H1 (cell line): ENCODE measurements at regions not wholly inside any gene's neighbourhood (a gene's known extent, or its start where the extent isn't known, plus 50 kb on each side); places are given as distances from the start of the nearest gene placed in this dataset.

Experiments used
- CTCF ChIA-PET: fragments of 300-600 bp; sonication (Branson Sonifier 250); formaldehyde crosslinking; loops from one replicate; lab custom pipeline; 2021; ENCODE audit not compliant: partially characterized antibody; lab: Charles Lee
- POLR2A ChIA-PET: fragments of 300-600 bp; sonication (Branson Sonifier 250); formaldehyde crosslinking; loops from one replicate; lab custom pipeline; 2021; ENCODE audit warnings: inconsistent platforms; ENCODE audit not compliant: partially characterized antibody; lab: Charles Lee
- DNase-seq, 2 experiments: peaks; one replicate each; pipeline versions ENCODE4 v3.0.0 to v3.0.0-alpha.2; 2010 to 2022; ENCODE audit warnings: low spot score in 2 of 2, low read depth in 1 of 2, mixed read lengths in 1 of 2
- FAIRE-seq: peaks from 2 replicates; lab custom pipeline; 2011; peaks lifted over from hg19 to GRCh38; lab: Jason Lieb, UNC
- H2AFZ ChIP-seq: 2 replicates; pipeline ENCODE4 v1.8.1; 2012; ENCODE audit warnings: low read length, inconsistent platforms
- H2AK5ac ChIP-seq: 2 replicates; pipeline ENCODE4 v1.6.1; 2013; ENCODE audit warnings: low read depth, low read length
- H2BK120ac ChIP-seq: replicated peaks from 2 replicates; pipeline ENCODE3; 2013; ENCODE audit warnings: low read depth, low read length, inconsistent platforms
- H2BK12ac ChIP-seq: 2 replicates; pipeline ENCODE4 v1.6.1; 2013; ENCODE audit warnings: low read depth, low read length
- H2BK15ac ChIP-seq: 2 replicates; pipeline ENCODE4 v1.6.1; 2013; ENCODE audit warnings: low read length
- H2BK20ac ChIP-seq: 2 replicates; pipeline ENCODE4 v1.6.1; 2013; ENCODE audit warnings: low read length
- H2BK5ac ChIP-seq: 2 replicates; pipeline ENCODE4 v1.6.1; 2013; ENCODE audit warnings: low read depth, low read length
- H3K14ac ChIP-seq: 2 replicates; pipeline ENCODE4 v1.6.1; 2013; ENCODE audit warnings: inconsistent platforms; ENCODE audit not compliant: insufficient read length
- H3K18ac ChIP-seq: 2 replicates; pipeline ENCODE4 v1.6.1; 2013; ENCODE audit warnings: low read length; ENCODE audit errors: extremely low read depth
- H3K23ac ChIP-seq: 2 replicates; pipeline ENCODE4 v1.6.1; 2013; ENCODE audit warnings: inconsistent platforms; ENCODE audit not compliant: insufficient read length
- H3K23me2 ChIP-seq: 2 replicates; pipeline ENCODE4 v1.6.1; 2013; ENCODE audit warnings: low read depth, low read length
- H3K27ac ChIP-seq: 2 replicates; pipeline ENCODE4 v1.6.1; 2011; ENCODE audit warnings: low read depth, low read length, inconsistent platforms
- H3K27me3 ChIP-seq, 4 experiments: replicated peaks in 1 of 4; 1 replicate in 1 of 4; 2 replicates in 3 of 4; pipeline versions ENCODE4 v1.6.1 to v1.8.1; 2011 to 2013; ENCODE audit warnings: low read length in 3 of 4, mild to moderate bottlenecking in 3 of 4, inconsistent platforms in 2 of 4, mixed read lengths in 2 of 4, moderate library complexity in 1 of 4; ENCODE audit not compliant: control insufficient read depth in 3 of 4, insufficient read depth in 3 of 4; ENCODE audit errors: extremely low read depth in 1 of 4
- H3K36me3 ChIP-seq, 4 experiments: 2 replicates each; pipeline versions ENCODE4 v1.6.1 to v1.8.1; 2011 to 2013; ENCODE audit warnings: mild to moderate bottlenecking in 4 of 4, low read length in 3 of 4, moderate library complexity in 2 of 4, control low read depth in 1 of 4, inconsistent platforms in 1 of 4; ENCODE audit not compliant: insufficient read depth in 4 of 4, control insufficient read depth in 2 of 4
- H3K4ac ChIP-seq: replicated peaks from 2 replicates; pipeline ENCODE3; 2013; ENCODE audit warnings: low read length, low read depth, mixed read lengths, inconsistent platforms; ENCODE audit not compliant: insufficient read length
- H3K4me1 ChIP-seq, 4 experiments: replicated peaks in 1 of 4; 1 replicate in 1 of 4; 2 replicates in 3 of 4; pipeline versions ENCODE4 v1.6.1 to v1.8.1; 2011 to 2013; ENCODE audit warnings: low read length in 3 of 4, inconsistent platforms in 2 of 4, mixed read lengths in 1 of 4; ENCODE audit not compliant: insufficient read depth in 4 of 4, control insufficient read depth in 3 of 4
- H3K4me2 ChIP-seq, 2 experiments: 2 replicates each; pipeline versions ENCODE4 v1.6.1 to v1.8.1; 2011 to 2013; ENCODE audit warnings: low read depth in 2 of 2, low read length in 2 of 2, control low read depth in 1 of 2, inconsistent platforms in 1 of 2, mild to moderate bottlenecking in 1 of 2; ENCODE audit not compliant: insufficient read depth in 1 of 2
- H3K4me3 ChIP-seq, 4 experiments: fragments of 200-600, 300-600 bp in 1 of 4; sonication (generic), shearing (Covaris generic), sonication (Bioruptor Twin) in 1 of 4; 2 replicates each; pipeline versions ENCODE4 v1.5.1 to v1.8.1; 2011 to 2016; ENCODE audit warnings: low read length in 4 of 4, low read depth in 3 of 4, control low read depth in 2 of 4, inconsistent platforms in 2 of 4, mild to moderate bottlenecking in 2 of 4, mixed read lengths in 1 of 4, moderate library complexity in 1 of 4; ENCODE audit not compliant: insufficient read depth in 2 of 4; ENCODE audit errors: extremely low read depth in 1 of 4
- H3K56ac ChIP-seq: replicated peaks from 2 replicates; pipeline ENCODE3; 2013; ENCODE audit warnings: low read depth, mild to moderate bottlenecking, mixed read lengths, low read length, inconsistent platforms; ENCODE audit not compliant: insufficient read length
- H3K79me1 ChIP-seq: 2 replicates; pipeline ENCODE4 v1.6.1; 2013; ENCODE audit warnings: low read depth, low read length, control low read depth
- H3K79me2 ChIP-seq, 2 experiments: 2 replicates each; pipeline versions ENCODE4 v1.6.1 to v1.8.1; 2012 to 2013; ENCODE audit warnings: low read length in 2 of 2, mild to moderate bottlenecking in 2 of 2, inconsistent platforms in 1 of 2; ENCODE audit not compliant: insufficient read depth in 2 of 2, control insufficient read depth in 1 of 2
- H3K9ac ChIP-seq, 4 experiments: replicated peaks in 1 of 4; 1 replicate in 1 of 4; 2 replicates in 3 of 4; pipeline versions ENCODE4 v1.6.1 to v1.8.1; 2011 to 2013; ENCODE audit warnings: low read depth in 3 of 4, low read length in 3 of 4, control low read depth in 2 of 4, mild to moderate bottlenecking in 2 of 4, moderate library complexity in 2 of 4, inconsistent platforms in 1 of 4; ENCODE audit errors: extremely low read depth in 1 of 4
- H3K9me3 ChIP-seq, 2 experiments: 2 replicates each; pipeline versions ENCODE4 v1.6.1 to v1.8.1; 2012 to 2013; ENCODE audit warnings: mild to moderate bottlenecking in 2 of 2, moderate library complexity in 2 of 2, control low read depth in 1 of 2, inconsistent platforms in 1 of 2, low read depth in 1 of 2, low read length in 1 of 2, mixed read lengths in 1 of 2; ENCODE audit not compliant: insufficient read depth in 2 of 2
- H4K20me1 ChIP-seq, 2 experiments: replicated peaks in 1 of 2; 2 replicates each; pipeline versions ENCODE3 to v1.8.1; 2011 to 2013; ENCODE audit warnings: inconsistent platforms in 2 of 2, low read length in 2 of 2, mild to moderate bottlenecking in 1 of 2; ENCODE audit not compliant: insufficient read depth in 2 of 2, control insufficient read depth in 1 of 2
- H4K5ac ChIP-seq: 2 replicates; pipeline ENCODE4 v1.6.1; 2013; ENCODE audit warnings: low read length, low read depth, mixed read lengths, inconsistent platforms; ENCODE audit not compliant: insufficient read length
- H4K8ac ChIP-seq: 2 replicates; pipeline ENCODE4 v1.8.0; 2013; ENCODE audit warnings: mild to moderate bottlenecking, moderate library complexity, low read length, inconsistent platforms; ENCODE audit not compliant: insufficient read depth; ENCODE audit errors: extremely low read depth
- H4K91ac ChIP-seq: replicated peaks from 2 replicates; pipeline ENCODE3; 2013; ENCODE audit warnings: low read length, mixed read lengths, inconsistent platforms; ENCODE audit not compliant: insufficient read length
- BCL11A ChIP-seq, 2 experiments: IDR thresholded peaks; one replicate each; pipeline ENCODE4 v1.6.1; 2011; ENCODE audit warnings: low read depth in 2 of 2, low read length in 2 of 2, mild to moderate bottlenecking in 2 of 2
- CHD1 ChIP-seq: IDR thresholded peaks from 2 replicates; pipeline ENCODE4 v1.6.1; 2012; ENCODE audit warnings: low read depth, low read length, improper control_type of control experiment
- CTCF ChIP-seq, 3 experiments: IDR thresholded peaks; 1 replicate in 2 of 3; 2 replicates in 1 of 3; pipeline versions ENCODE4 v1.5.1 to v1.6.1; 2011; ENCODE audit warnings: low read length in 3 of 3, mild to moderate bottlenecking in 3 of 3, inconsistent platforms in 2 of 3, low read depth in 1 of 3, moderate library complexity in 1 of 3; ENCODE audit not compliant: insufficient read depth in 1 of 3; ENCODE audit errors: control extremely low read depth in 1 of 3
- KDM4A ChIP-seq: IDR thresholded peaks from one replicate; pipeline ENCODE4 v1.7.1; 2012; ENCODE audit warnings: low read depth, mild to moderate bottlenecking, moderate library complexity, low read length, inconsistent platforms; ENCODE audit not compliant: severe bottlenecking
- POLR2AphosphoS5 ChIP-seq: IDR thresholded peaks from 2 replicates; pipeline ENCODE4 v1.6.1; 2011; ENCODE audit warnings: low read depth, low read length
- RNF2 ChIP-seq: fragments of 200-900, 300-1000 bp; sonication (generic); IDR thresholded peaks from 2 replicates; pipeline ENCODE4 v1.7.1; 2016; ENCODE audit warnings: borderline replicate concordance, low read depth, mild to moderate bottlenecking, antibody characterized with exemption, low read length; ENCODE audit not compliant: poor library complexity, severe bottlenecking; ENCODE audit errors: missing control alignments
- ZNF274 ChIP-seq: IDR thresholded peaks from 2 replicates; pipeline ENCODE4 v1.7.0; 2012; ENCODE audit warnings: low read length, borderline replicate concordance; ENCODE audit errors: extremely low read depth
- WGBS, 2 experiments: shearing (Covaris generic) in 1 of 2; methylation state at CpG; one replicate each; pipeline versions ENCODE4 v1.1.6 to v1.1.7; 2013 to 2015; ENCODE audit warnings: low lambda C conversion rate in 2 of 2, mixed read lengths in 2 of 2, inconsistent platforms in 1 of 2, low coverage in 1 of 2, missing lambda C conversion rate in 1 of 2; ENCODE audit not compliant: insufficient replicate concordance in 2 of 2, insufficient coverage in 1 of 2, insufficient read length in 1 of 2; ENCODE audit errors: extremely low coverage in 1 of 2, missing lambda C conversion rate in 1 of 2; 5-methylcytosine and 5-hydroxymethylcytosine counted together

DNA sequence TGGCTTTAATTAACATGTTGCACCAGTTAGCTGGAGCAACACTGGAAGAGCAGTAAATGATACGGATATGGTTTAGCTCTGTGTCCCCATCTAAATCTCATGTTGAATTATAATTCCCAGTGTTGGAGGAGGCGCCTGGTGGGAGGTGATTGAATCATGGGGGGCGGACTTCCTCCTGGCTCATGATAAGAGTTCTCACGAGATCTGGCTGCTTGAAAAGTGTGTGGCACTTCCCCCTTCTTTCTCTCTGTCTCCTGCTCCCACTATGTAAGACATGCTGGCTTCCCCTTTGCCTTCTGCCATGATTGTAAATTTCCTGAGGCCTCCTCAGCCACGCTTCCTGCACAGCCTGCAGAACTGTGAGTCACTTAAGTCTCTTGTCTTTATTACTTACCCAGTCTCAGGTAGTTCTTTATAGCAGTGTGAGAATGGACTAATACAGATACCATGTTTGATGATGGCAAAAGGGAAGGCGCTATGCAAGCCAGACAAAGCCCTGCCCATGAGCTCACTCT lies 963.6 kb downstream of the SOCS6 start:
- H2BK120ac ChIP-seq, result no peak overlapping the region
- no peak overlapping the region for H2BK15ac ChIP-seq
- no peak overlapping the region for H2BK5ac ChIP-seq
- no peak overlapping the region for H4K91ac ChIP-seq
- no peaks in the 10 kb centered on the region for H4K20me1 ChIP-seq
- H3K9me3 ChIP-seq, result peaks cover 72 to 76% of the 10 kb centered on the region in 2 experiments
- FAIRE-seq (no peak), DNase-seq (no peak)
- no peak overlapping the region for H2BK20ac ChIP-seq
- no peak overlapping the region for H2BK12ac ChIP-seq
- H3K4ac ChIP-seq, result no peak overlapping the region
- H3K4me3 ChIP-seq, result no peak overlapping the region
- no peaks in the 10 kb centered on the region for H3K23me2 ChIP-seq
- no peak overlapping the region for H3K9ac ChIP-seq
- no peak overlapping the region for H2AK5ac ChIP-seq
- H3K36me3 ChIP-seq, result peaks cover 0 to 2% (median 0%) of the 10 kb centered on the region in 4 experiments; a peak in 1 of 8 replicates
- H3K4me2 ChIP-seq, result no peak overlapping the region
- no peak overlapping the region for H2AFZ ChIP-seq
- H3K14ac ChIP-seq, result no peak overlapping the region
- H3K18ac ChIP-seq, result no peak overlapping the region
- H3K27me3 ChIP-seq, result no peaks in the 10 kb centered on the region
- CTCF ChIA-PET, result no interaction called here
- H3K79me1 ChIP-seq, result no peaks in the 10 kb centered on the region
- H3K23ac ChIP-seq, result no peak overlapping the region
- H3K27ac ChIP-seq, result no peak overlapping the region
- no peak overlapping the region for H4K5ac ChIP-seq
- POLR2A ChIA-PET, result no interaction called here
- H3K4me1 ChIP-seq, result no peaks in the 10 kb centered on the region
- no peak overlapping the region for H3K56ac ChIP-seq
- no peaks in the 10 kb centered on the region for H3K79me2 ChIP-seq
- 62% methylated on average over 6 of the region's 6 CpGs; no CpG with 5 or more reads in 1 of the 2 experiments for WGBS, 2 experiments
- no peak overlapping the region for H4K8ac ChIP-seq
- TF ChIP-seq ZNF274 (no peak), RNF2 (no peak), KDM4A (no peak), CTCF (IDR thresholded peaks at IDR 0.05; ENCODE audit: control extremely low read depth in 1 of 3, insufficient read depth in 1 of 3, low read depth in 1 of 3, low read length in 3 of 3) (no peak), POLR2AphosphoS5 (no peak), BCL11A (IDR thresholded peaks at IDR 0.05; ENCODE audit: low read depth in 2 of 2, low read length in 2 of 2) (no peak), CHD1 (no peak)
